IgD-negative memory B cell (primary cell): ENCODE measurements at regions not wholly inside any gene's neighbourhood (a gene's known extent, or its start where the extent isn't known, plus 50 kb on each side); places are given as distances from the start of the nearest gene placed in this dataset.

Source experiments
- H3K27ac Mint-ChIP-seq, 3 donors: one replicate each; pipeline ENCODE4 v1.8.0; 2020 to 2022; ENCODE audit warnings: mild to moderate bottlenecking in 3 of 3, mixed read lengths in 3 of 3, moderate library complexity in 1 of 3
- H3K27me3 Mint-ChIP-seq: one replicate; pipeline ENCODE4 v1.8.0; 2021; ENCODE audit warnings: mixed read lengths
- H3K36me3 Mint-ChIP-seq: one replicate; pipeline ENCODE4 v1.8.0; 2020; ENCODE audit warnings: mild to moderate bottlenecking, mixed read lengths
- H3K4me1 Mint-ChIP-seq, 3 donors: one replicate each; pipeline ENCODE4 v1.8.0; 2020 to 2022; ENCODE audit warnings: mixed read lengths in 3 of 3, mild to moderate bottlenecking in 1 of 3
- H3K4me3 Mint-ChIP-seq, 4 donors: one replicate each; pipeline ENCODE4 v1.8.0; 2020 to 2022; ENCODE audit warnings: mild to moderate bottlenecking in 4 of 4, mixed read lengths in 4 of 4, moderate library complexity in 3 of 4
- H3K9me3 Mint-ChIP-seq, 3 donors: one replicate each; pipeline ENCODE4 v1.8.0; 2020 to 2021; ENCODE audit warnings: mixed read lengths in 3 of 3, mild to moderate bottlenecking in 1 of 3

- Mint-ChIP-seq H3K4me3 (no peak overlapping the region), H3K27me3 (peaks cover 5% of the 10 kb centered on the region), H3K36me3 (no peaks in the 10 kb centered on the region), H3K9me3 (peaks cover 0 to 5% (median 5%) of the 10 kb centered on the region in 3 donors), H3K27ac (no peak overlapping the region), H3K4me1 (no peaks in the 10 kb centered on the region)
Measured at GRCh38 chr11:114820621-114821020, 142.3 kb downstream of the NXPE2 start.

GRCh38 chr11:114821621-114822412, 143.5 kb downstream of the NXPE2 start:
- H3K36me3 Mint-ChIP-seq = no peaks in the 10 kb centered on the region
- no peaks in the 10 kb centered on the region for H3K4me1 Mint-ChIP-seq
- no peak overlapping the region for H3K27ac Mint-ChIP-seq
- peaks cover 7% of the 10 kb centered on the region for H3K27me3 Mint-ChIP-seq
- H3K4me3 Mint-ChIP-seq = no peak overlapping the region
- H3K9me3 Mint-ChIP-seq = peaks cover 0 to 5% (median 5%) of the 10 kb centered on the region in 3 donors

- H3K27me3 Mint-ChIP-seq = peaks cover 7% of the 10 kb centered on the region
- H3K4me3 Mint-ChIP-seq = no peak overlapping the region
- no peak overlapping the region for H3K27ac Mint-ChIP-seq
- peaks cover 0 to 5% (median 3%) of the 10 kb centered on the region in 3 donors for H3K9me3 Mint-ChIP-seq
- no peaks in the 10 kb centered on the region for H3K36me3 Mint-ChIP-seq
- H3K4me1 Mint-ChIP-seq = no peaks in the 10 kb centered on the region
Measured at GRCh38 chr11:114826910-114827442, 148.6 kb downstream of the NXPE2 start.

- Mint-ChIP-seq H3K4me1 (no peaks in the 10 kb centered on the region), H3K4me3 (no peak overlapping the region), H3K9me3 (peaks cover 0 to 5% (median 3%) of the 10 kb centered on the region in 3 donors), H3K27me3 (peaks cover 7% of the 10 kb centered on the region), H3K36me3 (no peaks in the 10 kb centered on the region), H3K27ac (no peak overlapping the region)
Measured at GRCh38 chr11:114827736-114828135, 149.4 kb downstream of the NXPE2 start.

- Mint-ChIP-seq H3K9me3 (peaks cover 0 to 6% (median 2%) of the 10 kb centered on the region in 3 donors), H3K27ac (no peak overlapping the region), H3K4me3 (no peak overlapping the region), H3K4me1 (no peaks in the 10 kb centered on the region), H3K27me3 (peaks cover 4% of the 10 kb centered on the region), H3K36me3 (no peaks in the 10 kb centered on the region)
Measured at GRCh38 chr11:114832532-114833125, 154.3 kb downstream of the NXPE2 start.

- peaks cover 1% of the 10 kb centered on the region for H3K27me3 Mint-ChIP-seq
- H3K27ac Mint-ChIP-seq = no peak overlapping the region
- peaks cover 2 to 18% (median 7%) of the 10 kb centered on the region in 3 donors for H3K9me3 Mint-ChIP-seq
- no peaks in the 10 kb centered on the region for H3K4me1 Mint-ChIP-seq
- no peaks in the 10 kb centered on the region for H3K36me3 Mint-ChIP-seq
- H3K4me3 Mint-ChIP-seq = no peak overlapping the region
Measured at GRCh38 chr11:114836161-114836560, 157.8 kb downstream of the NXPE2 start.

GRCh38 chr11:114844896-114845295, 166.6 kb downstream of the NXPE2 start:
- H3K4me1 Mint-ChIP-seq = peaks cover 0 to 2% (median 0%) of the 10 kb centered on the region in 3 donors

GRCh38 chr11:114845766-114846415, 167.6 kb downstream of the NXPE2 start:
- Mint-ChIP-seq H3K4me3 (no peak overlapping the region), H3K36me3 (no peaks in the 10 kb centered on the region), H3K27ac (no peak overlapping the region), H3K4me1 (peaks cover 0 to 2% (median 0%) of the 10 kb centered on the region in 3 donors), H3K9me3 (peaks cover 0 to 2% (median 0%) of the 10 kb centered on the region in 3 donors), H3K27me3 (peaks cover 7% of the 10 kb centered on the region)

More at GRCh38 chr11:114844896-114845295, 166.6 kb downstream of the NXPE2 start:
- Mint-ChIP-seq H3K9me3 (peaks cover 0 to 2% (median 0%) of the 10 kb centered on the region in 3 donors), H3K36me3 (no peaks in the 10 kb centered on the region), H3K4me3 (no peak overlapping the region), H3K27ac (no peak overlapping the region), H3K27me3 (peaks cover 7% of the 10 kb centered on the region)

- H3K27ac Mint-ChIP-seq = no peak overlapping the region
- H3K4me3 Mint-ChIP-seq = no peak overlapping the region
- peaks cover 0 to 2% (median 0%) of the 10 kb centered on the region in 3 donors for H3K4me1 Mint-ChIP-seq
- H3K36me3 Mint-ChIP-seq = no peaks in the 10 kb centered on the region
- H3K27me3 Mint-ChIP-seq = peaks cover 7% of the 10 kb centered on the region
- peaks cover 0 to 2% (median 0%) of the 10 kb centered on the region in 3 donors for H3K9me3 Mint-ChIP-seq
Measured at GRCh38 chr11:114846416-114846791, 168.1 kb downstream of the NXPE2 start.

GRCh38 chr11:114847306-114847975, 169.1 kb downstream of the NXPE2 start:
- Mint-ChIP-seq H3K4me3 (no peak overlapping the region), H3K9me3 (peaks cover 0 to 4% (median 0%) of the 10 kb centered on the region in 3 donors), H3K27me3 (peaks cover 7% of the 10 kb centered on the region), H3K27ac (no peak overlapping the region), H3K4me1 (peaks cover 0 to 2% (median 0%) of the 10 kb centered on the region in 3 donors), H3K36me3 (no peaks in the 10 kb centered on the region)

- H3K4me1 Mint-ChIP-seq = peaks cover 0 to 2% (median 0%) of the 10 kb centered on the region in 3 donors
- H3K27me3 Mint-ChIP-seq = peaks cover 7% of the 10 kb centered on the region
- H3K9me3 Mint-ChIP-seq = peaks cover 0 to 5% (median 0%) of the 10 kb centered on the region in 3 donors
- no peak overlapping the region for H3K27ac Mint-ChIP-seq
- no peak overlapping the region for H3K4me3 Mint-ChIP-seq
- no peaks in the 10 kb centered on the region for H3K36me3 Mint-ChIP-seq
Measured at GRCh38 chr11:114848027-114848426, 169.7 kb downstream of the NXPE2 start.

GRCh38 chr11:114857281-114857680, 179.0 kb downstream of the NXPE2 start:
- Mint-ChIP-seq H3K9me3 (peaks cover 2 to 7% (median 5%) of the 10 kb centered on the region in 3 donors), H3K27me3 (peaks cover 1% of the 10 kb centered on the region), H3K4me1 (no peaks in the 10 kb centered on the region), H3K27ac (no peak overlapping the region), H3K4me3 (no peak overlapping the region), H3K36me3 (no peaks in the 10 kb centered on the region)

GRCh38 chr11:114864896-114865295, 186.6 kb downstream of the NXPE2 start:
- no peaks in the 10 kb centered on the region for H3K27me3 Mint-ChIP-seq
- no peak overlapping the region for H3K27ac Mint-ChIP-seq
- no peaks in the 10 kb centered on the region for H3K4me1 Mint-ChIP-seq
- no peaks in the 10 kb centered on the region for H3K36me3 Mint-ChIP-seq
- no peak overlapping the region for H3K4me3 Mint-ChIP-seq
- peaks cover 0 to 2% (median 0%) of the 10 kb centered on the region in 3 donors for H3K9me3 Mint-ChIP-seq

GRCh38 chr11:114876234-114876633, 197.9 kb downstream of the NXPE2 start:
- peaks cover 0 to 5% (median 0%) of the 10 kb centered on the region in 3 donors for H3K9me3 Mint-ChIP-seq
- no peak overlapping the region for H3K27ac Mint-ChIP-seq
- no peaks in the 10 kb centered on the region for H3K4me1 Mint-ChIP-seq
- H3K36me3 Mint-ChIP-seq = no peaks in the 10 kb centered on the region
- H3K27me3 Mint-ChIP-seq = no peaks in the 10 kb centered on the region
- no peak overlapping the region for H3K4me3 Mint-ChIP-seq
